ENCODE measurements at regions not wholly inside any gene's neighbourhood (a gene's known extent, or its start where the extent isn't known, plus 50 kb on each side); places are given as distances from the start of the nearest gene placed in this dataset.

GRCh38 chr4:104418286-104418685 lies 76.4 kb downstream of the CXXC4 start:
- Mint-ChIP-seq H3K27me3 (ENCODE audit: insufficient read depth) (no peaks in the 10 kb centered on the region; the same call in 1 of the 2 replicates), H3K36me3 (ENCODE audit: low read depth) (peaks cover 5% of the 10 kb centered on the region), H3K4me3 (no peak overlapping the region), H3K27ac (no peak overlapping the region), H3K9me3 (peaks cover 28% of the 10 kb centered on the region), H3K4me1 (ENCODE audit: low read depth) (no peaks in the 10 kb centered on the region)
- TF ChIP-seq CTCF (IDR thresholded peaks at IDR 0.05): no peak
- no peak for DNase-seq

- no peak for DNase-seq
- Mint-ChIP-seq H3K36me3 (ENCODE audit: low read depth) (peaks cover 5% of the 10 kb centered on the region), H3K27ac (no peak overlapping the region), H3K27me3 (ENCODE audit: insufficient read depth) (no peaks in the 10 kb centered on the region; the same call in 1 of the 2 replicates), H3K4me1 (ENCODE audit: low read depth) (no peaks in the 10 kb centered on the region), H3K9me3 (peaks cover 30% of the 10 kb centered on the region), H3K4me3 (no peak overlapping the region)
- TF ChIP-seq CTCF (IDR thresholded peaks at IDR 0.05): no peak
These were observed 77.3 kb downstream of the CXXC4 start for GRCh38 chr4:104417357-104417882.

- H3K27ac Mint-ChIP-seq: no peak overlapping the region
These were observed 77.9 kb downstream of the CXXC4 start for GRCh38 chr4:104416725-104417356.

GRCh38 chr4:104413487-104413886 lies 81.2 kb downstream of the CXXC4 start:
- no peak for TF ChIP-seq CTCF (IDR thresholded peaks at IDR 0.05)
- Mint-ChIP-seq H3K4me3 (no peak overlapping the region), H3K27me3 (ENCODE audit: insufficient read depth) (no peaks in the 10 kb centered on the region; the same call in 1 of the 2 replicates), H3K36me3 (ENCODE audit: low read depth) (peaks cover 5% of the 10 kb centered on the region), H3K4me1 (ENCODE audit: low read depth) (no peaks in the 10 kb centered on the region), H3K27ac (no peak overlapping the region), H3K9me3 (peaks cover 29% of the 10 kb centered on the region)
- no peak for DNase-seq

More at GRCh38 chr4:104416725-104417356, 77.9 kb downstream of the CXXC4 start:
- Mint-ChIP-seq H3K27me3 (ENCODE audit: insufficient read depth) (no peaks in the 10 kb centered on the region; the same call in 1 of the 2 replicates), H3K4me1 (ENCODE audit: low read depth) (no peaks in the 10 kb centered on the region), H3K9me3 (peaks cover 26% of the 10 kb centered on the region), H3K4me3 (no peak overlapping the region), H3K36me3 (ENCODE audit: low read depth) (peaks cover 5% of the 10 kb centered on the region)
- DNase-seq: no peak
- no peak for TF ChIP-seq CTCF (IDR thresholded peaks at IDR 0.05)

DNA sequence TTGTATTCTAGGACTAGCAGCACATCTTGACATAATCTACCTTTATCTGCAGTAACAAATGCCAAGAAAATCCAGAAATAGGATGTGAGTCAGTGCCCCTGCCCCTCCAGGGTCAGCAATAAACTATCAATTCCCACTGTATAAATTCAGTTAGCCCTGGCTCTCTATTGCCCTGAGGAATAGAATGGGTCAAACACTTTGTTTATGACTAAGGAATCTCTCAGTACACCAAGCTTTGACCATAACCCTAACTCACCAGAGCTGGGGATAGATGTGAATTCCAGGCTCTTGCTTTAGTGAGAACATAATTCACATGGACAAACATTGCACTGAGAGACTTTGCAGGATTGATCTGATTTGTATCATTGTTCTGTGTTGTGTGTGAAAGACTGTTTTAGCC lies 82.3 kb downstream of the CXXC4 start:
- DNase-seq: no peak
- no peak for TF ChIP-seq CTCF (IDR thresholded peaks at IDR 0.05)
- no peak overlapping the region for H3K27ac Mint-ChIP-seq
- peaks cover 33% of the 10 kb centered on the region for H3K9me3 Mint-ChIP-seq
- H3K36me3 Mint-ChIP-seq (ENCODE audit: low read depth): peaks cover 5% of the 10 kb centered on the region
- H3K4me3 Mint-ChIP-seq: no peak overlapping the region
- no peaks in the 10 kb centered on the region for H3K4me1 Mint-ChIP-seq (ENCODE audit: low read depth)
- H3K27me3 Mint-ChIP-seq (ENCODE audit: insufficient read depth): no peaks in the 10 kb centered on the region; the same call in 1 of the 2 replicates
